HCT116 (cell line): ENCODE measurements at regions not wholly inside any gene's neighbourhood (a gene's known extent, or its start where the extent isn't known, plus 50 kb on each side); places are given as distances from the start of the nearest gene placed in this dataset.

Experiments
- ATAC-seq: fragments of 200-7000 bp; cut with Tn5 transposase; 2 replicates; pipeline ENCODE4 v1.9.1; 2020; ENCODE audit warnings: mild to moderate bottlenecking, moderate library complexity
- BruUV-seq: library from RNA; stranded (reverse); fragments of 400-500 nt; replicated peaks from 2 replicates; lab custom pipeline; 2021; lab: Mats Ljungman, UMichigan
- CTCF ChIA-PET: fragments of 300-600 bp; sonication (Branson Sonifier 250); formaldehyde crosslinking; loops from one replicate; lab custom pipeline; 2021; ENCODE audit warnings: antibody characterized with exemption; lab: Charles Lee
- POLR2A ChIA-PET: fragments of 300-600, 350-600 bp; sonication (Branson Sonifier 250); formaldehyde crosslinking; loops from one replicate; lab custom pipeline; 2021; ENCODE audit warnings: antibody characterized with exemption; lab: Charles Lee
- RAD21 ChIA-PET, 2 experiments: fragments of 300-600 bp; sonication (Branson Sonifier 250); formaldehyde crosslinking; loops; one replicate each; lab custom pipeline; 2023; ENCODE audit warnings: low total read pairs in 2 of 2; ENCODE audit not compliant: uncharacterized antibody in 2 of 2, unreplicated experiment in 2 of 2, low non-redundant PET in 1 of 2; lab: Charles Lee
- DNase-seq: peaks from one replicate; pipeline ENCODE4 v3.0.0-alpha.2; 2010; ENCODE audit warnings: low read depth, low spot score
- H2AFZ ChIP-seq: fragments of 200-600 bp; shearing (Covaris generic), sonication (generic); 2 replicates; pipeline ENCODE4 v1.6.1; 2017; ENCODE audit warnings: low read depth, mixed run types, mixed read lengths, antibody characterized with exemption, low read length; ENCODE audit not compliant: poor library complexity, severe bottlenecking
- H3K27ac ChIP-seq: 2 replicates; pipeline ENCODE4 v1.5.1; 2012; ENCODE audit warnings: low read depth, low read length
- H3K27me3 ChIP-seq: fragments of 200-600 bp; sonication (generic); 2 replicates; pipeline ENCODE4 v1.6.1; 2016; ENCODE audit warnings: mixed run types, low read length, mixed read lengths; ENCODE audit not compliant: insufficient read depth
- H3K36me3 ChIP-seq, 2 experiments: fragments of 200-500 bp in 1 of 2; fragments of 200-600 bp in 1 of 2; sonication (Bioruptor generic) in 1 of 2; sonication (generic) in 1 of 2; 2 replicates each; pipeline versions ENCODE4 v1.5.1 to v1.6.1; 2014 to 2016; ENCODE audit warnings: low read length in 2 of 2, inconsistent platforms in 1 of 2, mixed read lengths in 1 of 2, mixed run types in 1 of 2; ENCODE audit not compliant: insufficient read depth in 2 of 2, control insufficient read depth in 1 of 2
- H3K4me1 ChIP-seq, 2 experiments: fragments of 200-600 bp in 1 of 2; sonication (generic) in 1 of 2; 2 replicates each; pipeline versions ENCODE4 v1.5.1 to v1.6.1; 2012 to 2017; ENCODE audit warnings: low read length in 2 of 2, inconsistent platforms in 1 of 2, mild to moderate bottlenecking in 1 of 2, mixed read lengths in 1 of 2, mixed run types in 1 of 2, moderate library complexity in 1 of 2; ENCODE audit not compliant: insufficient read depth in 2 of 2, control insufficient read depth in 1 of 2
- H3K4me2 ChIP-seq: fragments of 200-600 bp; sonication (generic); 2 replicates; pipeline ENCODE4 v1.6.1; 2017; ENCODE audit warnings: mixed run types, low read length, mixed read lengths
- H3K4me3 ChIP-seq, 2 experiments: fragments of 200-600 bp in 1 of 2; sonication (generic) in 1 of 2; replicated peaks in 1 of 2; 2 replicates each; pipeline ENCODE4 v1.5.1; 2011 to 2016; ENCODE audit warnings: low read length in 2 of 2, control low read depth in 1 of 2, low read depth in 1 of 2, mild to moderate bottlenecking in 1 of 2, mixed read lengths in 1 of 2, mixed run types in 1 of 2
- H3K79me2 ChIP-seq: fragments of 200-600 bp; sonication (generic); 2 replicates; pipeline ENCODE4 v1.6.1; 2017; ENCODE audit warnings: mild to moderate bottlenecking, mixed run types, low read length, moderate library complexity, mixed read lengths; ENCODE audit not compliant: insufficient read depth
- H3K9ac ChIP-seq: fragments of 200-600 bp; sonication (generic); 2 replicates; pipeline ENCODE4 v1.6.1; 2016; ENCODE audit warnings: low read length, mixed read lengths
- H3K9me2 ChIP-seq: fragments of 200-600 bp; sonication (generic), shearing (Covaris generic); 2 replicates; pipeline ENCODE4 v1.6.1; 2017; ENCODE audit warnings: mixed run types, mild to moderate bottlenecking, moderate library complexity; ENCODE audit not compliant: insufficient read depth
- H3K9me3 ChIP-seq, 2 experiments: fragments of 200-500 bp in 1 of 2; fragments of 200-600 bp in 1 of 2; sonication (Bioruptor generic) in 1 of 2; sonication (generic) in 1 of 2; 2 replicates each; pipeline ENCODE4 v1.6.1; 2014 to 2017; ENCODE audit warnings: low read length in 2 of 2, mixed read lengths in 2 of 2, inconsistent platforms in 1 of 2, low read depth in 1 of 2, mild to moderate bottlenecking in 1 of 2, mixed run types in 1 of 2, moderate library complexity in 1 of 2; ENCODE audit not compliant: control insufficient read depth in 1 of 2, insufficient read depth in 1 of 2
- H4K20me1 ChIP-seq: fragments of 200-600 bp; sonication (generic), shearing (Covaris generic); 2 replicates; pipeline ENCODE4 v1.6.1; 2017; ENCODE audit warnings: mixed run types, mild to moderate bottlenecking, moderate library complexity; ENCODE audit not compliant: insufficient read depth
- ATF3 ChIP-seq: IDR thresholded peaks from 2 replicates; pipeline ENCODE4 v1.6.1; 2012
- CEBPB ChIP-seq: IDR thresholded peaks from 2 replicates; pipeline ENCODE4 v1.6.1; 2012; ENCODE audit warnings: low read depth
- CTCF ChIP-seq, 3 experiments: fragments of 200-600 bp in 1 of 3; sonication (generic) in 1 of 3; IDR thresholded peaks in 2 of 3; conservative IDR thresholded peaks in 1 of 3; 2 replicates each; pipeline ENCODE4 v1.5.1; 2012 to 2017; ENCODE audit warnings: low read depth in 2 of 3, low read length in 2 of 3, antibody characterized with exemption in 1 of 3, borderline replicate concordance in 1 of 3, control low read depth in 1 of 3, mild to moderate bottlenecking in 1 of 3, mixed read lengths in 1 of 3, mixed run types in 1 of 3, moderate library complexity in 1 of 3; ENCODE audit not compliant: insufficient read depth in 1 of 3
- EZH2 ChIP-seq: fragments of 200-600 bp; sonication (generic); IDR thresholded peaks from 2 replicates; pipeline ENCODE4 v1.6.1; 2017; ENCODE audit warnings: antibody characterized with exemption, mixed run types
- FOSL1 ChIP-seq: IDR thresholded peaks from 2 replicates; pipeline ENCODE4 v1.6.1; 2012; ENCODE audit warnings: low read depth
- MAX ChIP-seq: IDR thresholded peaks from 2 replicates; pipeline ENCODE4 v1.6.1; 2012
- POLR2A ChIP-seq: IDR thresholded peaks from 2 replicates; pipeline ENCODE4 v1.7.0; 2011; ENCODE audit warnings: borderline replicate concordance; ENCODE audit not compliant: insufficient read depth, insufficient read length; ENCODE audit errors: extremely low read depth
- POLR2AphosphoS5 ChIP-seq: IDR thresholded peaks from 2 replicates; pipeline ENCODE4 v1.6.1; 2011; ENCODE audit warnings: mild to moderate bottlenecking, low read depth, low read length, moderate library complexity
- REST ChIP-seq: IDR thresholded peaks from 2 replicates; pipeline ENCODE4 v1.6.1; 2012; ENCODE audit warnings: low read depth
- TCF7L2 ChIP-seq: IDR thresholded peaks from 2 replicates; pipeline ENCODE4 v1.7.0; 2011; ENCODE audit warnings: borderline replicate concordance, inconsistent platforms; ENCODE audit not compliant: insufficient read depth, insufficient read length; ENCODE audit errors: extremely low read depth
- ZFX ChIP-seq: fragments of 450-650 bp; IDR thresholded peaks from 2 replicates; pipeline ENCODE4 v1.6.1; 2017
- ZNF274 ChIP-seq: fragments of 200-500 bp; sonication (Bioruptor generic); IDR thresholded peaks from 2 replicates; pipeline ENCODE4 v1.6.1; 2014; ENCODE audit warnings: mild to moderate bottlenecking, low read depth, low read length, inconsistent platforms
- intact Hi-C: fragments of 100-400 bp; cut with micrococcal nuclease; formaldehyde crosslinking; loops from 2 replicates; pipeline ENCODE4 v1.10.0; 2022

- H3K4me3 ChIP-seq: no peak overlapping the region
- TF ChIP-seq POLR2A (no peak), ZNF274 (no peak), REST (no peak), POLR2AphosphoS5 (no peak), EZH2 (no peak), ATF3 (no peak), CTCF (IDR thresholded peaks at IDR 0.05 in 2 of 3, conservative IDR thresholded peaks at IDR 0.05 in 1 of 3; ENCODE audit: borderline replicate concordance in 1 of 3, insufficient read depth in 1 of 3, low read depth in 2 of 3, low read length in 2 of 3) (no peak), CEBPB (no peak), TCF7L2 (no peak), ZFX (no peak), MAX (no peak), FOSL1 (no peak)
- H3K4me1 ChIP-seq: no peaks in the 10 kb centered on the region
- ChIA-PET RAD21 (no interaction called here), CTCF (no interaction called here), POLR2A (no interaction called here)
- intact Hi-C loops: no loop called here
- ATAC-seq (no peak), DNase-seq (no peak)
- H3K79me2 ChIP-seq: no peaks in the 10 kb centered on the region
- BruUV-seq: no TSS peak
- H3K4me2 ChIP-seq: no peak overlapping the region
- H3K9me2 ChIP-seq: no peaks in the 10 kb centered on the region
- no peaks in the 10 kb centered on the region for H3K36me3 ChIP-seq
- H3K27ac ChIP-seq: no peak overlapping the region
- H3K9ac ChIP-seq: no peak overlapping the region
- no peak overlapping the region for H2AFZ ChIP-seq
- no peaks in the 10 kb centered on the region for H3K27me3 ChIP-seq
- no peaks in the 10 kb centered on the region for H4K20me1 ChIP-seq
- peaks cover 5 to 10% of the 10 kb centered on the region in 2 experiments; a peak in 2 of 4 replicates for H3K9me3 ChIP-seq
Observed at GRCh38 chr3:55173504-55173903, 245.6 kb upstream of the LRTM1 start.
